Stomach (tissue), 4 donors: ENCODE measurements at regions not wholly inside any gene's neighbourhood (a gene's known extent, or its start where the extent isn't known, plus 50 kb on each side); places are given as distances from the start of the nearest gene placed in this dataset.

Source experiments
- EP300 ChIP-seq: sonication (generic); formaldehyde crosslinking; IDR thresholded peaks from one replicate; pipeline ENCODE4 v1.6.1; 2017; ENCODE audit warnings: antibody characterized with exemption
- POLR2A ChIP-seq, 4 donors: fragments of 450-650 bp; IDR thresholded peaks; one replicate each; pipeline ENCODE4 v1.6.1; 2016; ENCODE audit warnings: antibody characterized with exemption in 4 of 4, control low read depth in 2 of 4, mild to moderate bottlenecking in 1 of 4, moderate library complexity in 1 of 4
- POLR2AphosphoS5 ChIP-seq, 3 donors: sonication (generic); formaldehyde crosslinking; IDR thresholded peaks; one replicate each; pipeline ENCODE4 v1.6.1; 2016; ENCODE audit warnings: antibody characterized with exemption in 3 of 3
- TF ChIP-seq, protein P1 (sequence below), 7 experiments: fragments of 450-650 bp in 4 of 7; fragments of 200-600 bp in 3 of 7; sonication (generic) in 3 of 7; IDR thresholded peaks; one replicate each; pipeline ENCODE4 v1.5.1; 2016 to 2019; ENCODE audit warnings: antibody characterized with exemption in 7 of 7, control low read depth in 2 of 7, mild to moderate bottlenecking in 1 of 7

GRCh38 chr6:140140891-140141290 lies 766.4 kb upstream of the CITED2 start:
- TF ChIP-seq, protein P1, sequence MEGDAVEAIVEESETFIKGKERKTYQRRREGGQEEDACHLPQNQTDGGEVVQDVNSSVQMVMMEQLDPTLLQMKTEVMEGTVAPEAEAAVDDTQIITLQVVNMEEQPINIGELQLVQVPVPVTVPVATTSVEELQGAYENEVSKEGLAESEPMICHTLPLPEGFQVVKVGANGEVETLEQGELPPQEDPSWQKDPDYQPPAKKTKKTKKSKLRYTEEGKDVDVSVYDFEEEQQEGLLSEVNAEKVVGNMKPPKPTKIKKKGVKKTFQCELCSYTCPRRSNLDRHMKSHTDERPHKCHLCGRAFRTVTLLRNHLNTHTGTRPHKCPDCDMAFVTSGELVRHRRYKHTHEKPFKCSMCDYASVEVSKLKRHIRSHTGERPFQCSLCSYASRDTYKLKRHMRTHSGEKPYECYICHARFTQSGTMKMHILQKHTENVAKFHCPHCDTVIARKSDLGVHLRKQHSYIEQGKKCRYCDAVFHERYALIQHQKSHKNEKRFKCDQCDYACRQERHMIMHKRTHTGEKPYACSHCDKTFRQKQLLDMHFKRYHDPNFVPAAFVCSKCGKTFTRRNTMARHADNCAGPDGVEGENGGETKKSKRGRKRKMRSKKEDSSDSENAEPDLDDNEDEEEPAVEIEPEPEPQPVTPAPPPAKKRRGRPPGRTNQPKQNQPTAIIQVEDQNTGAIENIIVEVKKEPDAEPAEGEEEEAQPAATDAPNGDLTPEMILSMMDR (IDR thresholded peaks at IDR 0.05), result no peak
- TF ChIP-seq POLR2A (IDR thresholded peaks at IDR 0.05) (no peak), POLR2AphosphoS5 (IDR thresholded peaks at IDR 0.05) (no peak), EP300 (no peak)
